ENCODE measurements at regions not wholly inside any gene's neighbourhood (a gene's known extent, or its start where the extent isn't known, plus 50 kb on each side); places are given as distances from the start of the nearest gene placed in this dataset.

DNA sequence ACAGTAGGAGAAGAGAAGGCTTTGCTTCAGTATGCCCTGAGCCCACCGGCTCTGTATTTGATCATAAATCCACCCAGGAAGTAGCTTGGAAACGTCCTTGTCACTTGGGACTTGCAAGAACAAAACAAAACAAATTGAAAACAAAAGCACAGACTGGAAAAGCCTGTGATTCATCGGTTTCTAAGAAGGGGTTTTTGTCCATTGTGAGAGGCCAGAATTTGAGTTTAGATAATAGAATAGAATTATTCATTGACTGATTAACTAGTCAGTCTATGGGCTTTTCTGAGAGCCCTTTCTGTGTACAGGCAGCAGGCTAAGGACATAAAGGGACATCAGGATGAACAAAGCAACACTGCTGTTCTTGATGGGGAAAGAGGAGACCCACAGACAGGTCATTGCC is 424.8 kb downstream of the IRX1 start:
- TF ChIP-seq, protein P1, sequence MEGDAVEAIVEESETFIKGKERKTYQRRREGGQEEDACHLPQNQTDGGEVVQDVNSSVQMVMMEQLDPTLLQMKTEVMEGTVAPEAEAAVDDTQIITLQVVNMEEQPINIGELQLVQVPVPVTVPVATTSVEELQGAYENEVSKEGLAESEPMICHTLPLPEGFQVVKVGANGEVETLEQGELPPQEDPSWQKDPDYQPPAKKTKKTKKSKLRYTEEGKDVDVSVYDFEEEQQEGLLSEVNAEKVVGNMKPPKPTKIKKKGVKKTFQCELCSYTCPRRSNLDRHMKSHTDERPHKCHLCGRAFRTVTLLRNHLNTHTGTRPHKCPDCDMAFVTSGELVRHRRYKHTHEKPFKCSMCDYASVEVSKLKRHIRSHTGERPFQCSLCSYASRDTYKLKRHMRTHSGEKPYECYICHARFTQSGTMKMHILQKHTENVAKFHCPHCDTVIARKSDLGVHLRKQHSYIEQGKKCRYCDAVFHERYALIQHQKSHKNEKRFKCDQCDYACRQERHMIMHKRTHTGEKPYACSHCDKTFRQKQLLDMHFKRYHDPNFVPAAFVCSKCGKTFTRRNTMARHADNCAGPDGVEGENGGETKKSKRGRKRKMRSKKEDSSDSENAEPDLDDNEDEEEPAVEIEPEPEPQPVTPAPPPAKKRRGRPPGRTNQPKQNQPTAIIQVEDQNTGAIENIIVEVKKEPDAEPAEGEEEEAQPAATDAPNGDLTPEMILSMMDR (IDR thresholded peaks at IDR 0.05), result no peak
- TF ChIP-seq POLR2A (IDR thresholded peaks at IDR 0.05) (no peak), EP300 (IDR thresholded peaks at IDR 0.05) (no peak)

Data from ovary (tissue), 3 donors.